Left lung (tissue), 4 donors: ENCODE measurements at regions not wholly inside any gene's neighbourhood (a gene's known extent, or its start where the extent isn't known, plus 50 kb on each side); places are given as distances from the start of the nearest gene placed in this dataset.
"Not testable (repeated sequence)": the region's sequence is repeated elsewhere in the genome, so short reads cannot be mapped to it uniquely, and the experiment has no call there.

ENCODE experiments used
- ATAC-seq: fragments of 200-7000 bp; cut with Tn5 transposase; one replicate; pipeline ENCODE4 v1.9.1; 2020; ENCODE audit warnings: moderate library complexity
- DNase-seq, 4 donors: peaks; one replicate each; pipeline ENCODE4 v3.0.0-alpha.2; 2013 to 2020
- H3K27ac ChIP-seq, 2 donors: fragments of 200-600 bp; sonication (generic) in 1 of 2; one replicate each; pipeline versions ENCODE4 v1.5.0 to v1.8.0; 2020 to 2021
- H3K27me3 ChIP-seq, 2 donors: fragments of 200-600 bp; sonication (generic) in 1 of 2; one replicate each; pipeline versions ENCODE4 v1.5.0 to v1.8.0; 2020 to 2021
- H3K36me3 ChIP-seq, 2 donors: fragments of 200-600 bp; sonication (generic) in 1 of 2; one replicate each; pipeline versions ENCODE4 v1.5.0 to v1.8.0; 2020 to 2021
- H3K4me1 ChIP-seq, 2 donors: fragments of 200-600 bp; one replicate each; pipeline ENCODE4 v1.8.0; 2021
- H3K4me3 ChIP-seq, 2 donors: fragments of 200-600 bp; sonication (generic) in 1 of 2; one replicate each; pipeline versions ENCODE4 v1.5.0 to v1.8.0; 2020 to 2021; ENCODE audit warnings: mild to moderate bottlenecking in 1 of 2
- H3K9me3 ChIP-seq, 2 donors: fragments of 200-600 bp; sonication (generic) in 1 of 2; one replicate each; pipeline versions ENCODE4 v1.5.0 to v1.8.0; 2020 to 2021
- CTCF ChIP-seq, 2 donors: fragments of 200-600 bp; sonication (generic) in 1 of 2; IDR thresholded peaks; one replicate each; pipeline versions ENCODE4 v1.5.0 to v1.8.0; 2021; ENCODE audit warnings: antibody characterized with exemption in 2 of 2
- intact Hi-C, 2 donors: fragments of 100-400 bp; cut with DNase I; formaldehyde crosslinking; loops; one replicate each; pipeline versions ENCODE4 v1.11.2 to v1.14.2; 2022
- donor health status: DM: no; HTN: yes; CAD: no.
- donor health status: DM: no; HTN: no; CAD: no.

- H3K4me3 ChIP-seq: no peak overlapping the region
- no peak overlapping the region for H3K27ac ChIP-seq
- H3K36me3 ChIP-seq: no peaks in the 10 kb centered on the region
- no peak for ATAC-seq
- intact Hi-C loops: no loop called here
- DNase-seq: no peak
- H3K27me3 ChIP-seq: no peaks in the 10 kb centered on the region
- H3K4me1 ChIP-seq: no peaks in the 10 kb centered on the region
- H3K9me3 ChIP-seq: peaks cover 0 to 4% of the 10 kb centered on the region in 2 donors
- TF ChIP-seq CTCF (IDR thresholded peaks at IDR 0.05): no peak
These were observed 1037.9 kb upstream of the DDX18 start for GRCh38 chr2:116776556-116776955.

GRCh38 chr2:116787848-116788247 is 1026.6 kb upstream of the DDX18 start:
- no peak for TF ChIP-seq CTCF (IDR thresholded peaks at IDR 0.05)
- ATAC-seq (no peak), DNase-seq (no peak)
- Histone ChIP-seq H3K27me3 (no peaks in the 10 kb centered on the region), H3K36me3 (no peaks in the 10 kb centered on the region), H3K4me3 (no peak overlapping the region), H3K27ac (no peak overlapping the region), H3K9me3 (no peaks in the 10 kb centered on the region), H3K4me1 (no peaks in the 10 kb centered on the region)
- intact Hi-C loops: no loop called here

- Histone ChIP-seq H3K4me3 (no peak overlapping the region), H3K36me3 (no peaks in the 10 kb centered on the region), H3K27me3 (no peaks in the 10 kb centered on the region), H3K4me1 (no peaks in the 10 kb centered on the region), H3K27ac (no peak overlapping the region), H3K9me3 (peaks cover 0 to 35% of the 10 kb centered on the region in 2 donors)
- TF ChIP-seq CTCF (IDR thresholded peaks at IDR 0.05): no peak
- DNase-seq (no peak), ATAC-seq (no peak)
- intact Hi-C loops: no loop called here
These were observed 1011.8 kb upstream of the DDX18 start for GRCh38 chr2:116802671-116803070.

GRCh38 chr2:116804901-116805300 is 1009.6 kb upstream of the DDX18 start:
- no peak for ATAC-seq

GRCh38 chr2:116806505-116806904 is 1008.0 kb upstream of the DDX18 start:
- ATAC-seq, H3K4me3 ChIP-seq, intact Hi-C loops, H3K4me1 ChIP-seq, H3K27ac ChIP-seq, DNase-seq, H3K27me3 ChIP-seq, H3K36me3 ChIP-seq: not testable (repeated sequence)
- peaks cover 0 to 31% of the 10 kb centered on the region in 2 donors for H3K9me3 ChIP-seq

More at GRCh38 chr2:116804901-116805300, 1009.6 kb upstream of the DDX18 start:
- intact Hi-C loops: no loop called here
- DNase-seq: no peak
- peaks cover 0 to 35% of the 10 kb centered on the region in 2 donors for H3K9me3 ChIP-seq
- no peaks in the 10 kb centered on the region for H3K36me3 ChIP-seq
- H3K27me3 ChIP-seq: no peaks in the 10 kb centered on the region
- no peaks in the 10 kb centered on the region for H3K4me1 ChIP-seq
- H3K4me3 ChIP-seq: no peak overlapping the region
- no peak for TF ChIP-seq CTCF (IDR thresholded peaks at IDR 0.05)
- H3K27ac ChIP-seq: no peak overlapping the region

- intact Hi-C loops: no loop called here
- Histone ChIP-seq H3K27ac (no peak overlapping the region), H3K4me3 (no peak overlapping the region), H3K4me1 (no peaks in the 10 kb centered on the region), H3K36me3 (no peaks in the 10 kb centered on the region), H3K9me3 (peaks cover 0 to 6% of the 10 kb centered on the region in 2 donors), H3K27me3 (no peaks in the 10 kb centered on the region)
- DNase-seq (no peak), ATAC-seq (no peak)
- no peak for TF ChIP-seq CTCF (IDR thresholded peaks at IDR 0.05)
These were observed 1005.4 kb upstream of the DDX18 start for GRCh38 chr2:116809109-116809508.
